Stimulated activated CD4-positive, alpha-beta T cell treated with anti-CD3 and anti-CD28 coated beads, TNF-alpha, amount 100 ng/mL, for 1 hour (primary cell): ENCODE measurements at regions not wholly inside any gene's neighbourhood (a gene's known extent, or its start where the extent isn't known, plus 50 kb on each side); places are given as distances from the start of the nearest gene placed in this dataset.

Experiments used
- DNase-seq, 3 donors: peaks; one replicate each; pipeline ENCODE4 v3.0.0-alpha.2; 2020; ENCODE audit warnings: low read depth in 3 of 3, low spot score in 1 of 3

DNA sequence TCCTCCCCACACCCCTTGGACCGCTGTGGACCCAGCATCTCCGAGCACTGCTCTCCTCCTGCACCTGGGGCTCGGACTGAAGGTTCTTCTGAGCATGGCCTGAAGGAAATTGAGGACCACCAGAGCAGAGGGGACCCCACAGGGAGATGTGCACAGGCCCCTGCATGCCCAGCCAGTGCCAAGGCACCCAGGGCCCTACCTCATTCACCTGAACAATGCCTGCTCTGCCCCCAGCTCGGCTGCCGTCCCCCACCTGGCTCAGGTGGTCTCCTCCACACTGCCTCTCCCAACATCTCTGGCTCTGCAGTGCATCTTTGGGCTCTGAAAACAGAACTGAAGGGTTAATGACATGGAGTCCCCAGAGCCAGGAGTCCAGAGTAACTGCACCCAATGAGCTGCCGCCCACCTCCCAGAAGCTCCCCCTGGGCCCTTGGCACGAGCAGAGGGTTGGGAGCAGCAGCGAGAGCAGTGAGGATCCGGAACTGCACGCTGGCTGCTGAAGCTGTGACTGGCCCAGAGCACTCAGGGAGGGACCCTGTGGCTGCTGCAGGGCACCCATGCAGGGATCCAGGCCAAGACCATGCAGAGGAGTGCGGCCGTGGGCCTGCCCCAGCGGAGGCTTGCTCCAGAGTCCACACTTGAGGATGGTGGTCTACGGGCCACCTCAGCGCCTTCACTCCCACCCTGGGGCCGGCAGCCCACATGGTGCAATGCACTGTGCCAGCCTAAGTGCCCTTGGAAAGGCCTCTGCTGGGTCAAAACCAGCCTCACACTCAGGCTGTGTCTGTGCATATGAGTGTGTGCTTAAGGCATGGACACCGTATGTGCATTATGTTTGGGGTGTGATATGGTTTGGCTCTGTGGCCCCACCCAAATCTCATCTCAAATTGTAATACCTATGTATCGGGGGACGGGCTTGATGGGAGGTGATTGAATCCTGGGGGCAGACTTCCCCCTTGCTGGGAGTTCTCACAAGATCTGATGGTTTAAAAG lies 686.1 kb downstream of the TBC1D22A start:
- DNase-seq = no peak

DNA sequence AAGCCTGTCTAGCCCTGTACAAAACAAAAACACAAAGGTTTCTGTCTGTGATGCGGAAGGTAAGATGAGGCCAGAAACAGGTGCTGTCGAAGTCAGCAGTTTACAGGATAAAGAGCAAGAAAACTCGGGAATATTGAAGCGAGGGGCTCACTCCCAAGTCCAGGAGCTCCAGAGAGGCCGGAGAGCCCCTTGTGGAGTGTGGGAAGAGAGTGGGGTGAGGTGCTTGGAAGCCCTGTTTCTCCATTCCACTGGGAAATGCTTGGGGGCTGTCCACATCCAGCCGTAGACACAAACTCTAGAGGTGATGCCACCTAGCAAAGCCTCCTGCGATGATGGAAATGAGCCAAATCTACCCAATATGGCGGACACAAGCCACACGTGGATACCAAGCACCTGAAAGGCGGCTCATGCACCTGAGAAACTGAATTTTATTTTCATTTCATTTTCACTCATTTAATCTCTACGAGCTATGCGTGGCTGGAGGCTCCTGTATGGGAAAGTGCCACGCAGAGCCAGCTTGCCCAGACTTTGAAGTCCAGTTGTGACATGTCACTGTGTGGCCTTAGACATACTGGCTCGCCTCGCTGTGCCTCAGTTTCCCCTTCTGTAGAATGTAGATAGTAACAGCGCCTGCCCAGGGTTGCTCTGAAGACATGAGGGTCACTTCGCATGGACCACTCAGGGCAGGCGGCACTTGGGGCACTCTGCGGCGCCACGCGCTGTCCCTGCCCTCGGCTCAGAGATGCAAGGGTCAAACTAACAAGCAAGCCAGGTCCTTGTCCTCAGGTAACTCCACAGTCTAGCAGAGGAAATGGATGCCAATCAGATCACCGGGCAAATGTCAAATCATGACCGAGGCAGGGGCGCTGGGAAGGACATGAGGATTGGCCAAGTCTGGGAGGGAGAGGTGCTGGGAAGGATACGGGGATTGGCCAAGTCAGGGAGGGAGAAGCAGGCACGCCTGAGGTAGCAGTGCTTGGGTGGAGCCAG lies 684.7 kb downstream of the TBC1D22A start:
- no peak for DNase-seq

- no peak for DNase-seq
Measured at GRCh38 chr22:47446331-47446730, 683.9 kb downstream of the TBC1D22A start.

DNA sequence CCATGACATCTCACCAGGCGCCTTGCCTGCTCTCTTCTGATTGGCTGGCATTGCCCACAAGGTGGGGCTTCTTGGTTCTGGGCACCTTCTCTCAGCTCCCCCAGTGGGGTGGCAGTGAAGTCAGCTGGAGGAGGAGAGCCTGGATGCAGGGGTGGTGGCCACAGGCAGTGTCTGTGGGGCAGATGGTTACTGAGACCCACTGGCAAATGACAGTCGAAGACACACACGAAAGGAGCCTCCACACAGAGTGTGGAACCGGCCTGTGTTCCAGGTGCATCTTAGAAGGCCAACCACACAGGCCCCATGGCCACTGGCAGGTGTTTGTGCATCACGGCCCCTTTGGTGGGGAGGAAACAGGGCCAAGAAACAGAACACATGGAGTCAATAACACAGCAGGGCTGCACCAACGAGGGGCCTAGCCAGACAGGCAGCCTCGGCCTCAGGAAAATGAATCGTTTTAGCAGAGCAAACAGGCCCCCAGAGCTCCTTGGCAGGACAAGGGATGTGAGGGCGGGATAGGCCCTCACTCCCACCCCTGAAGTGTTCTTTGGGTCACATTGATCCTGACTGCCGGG lies 683.4 kb downstream of the TBC1D22A start:
- no peak for DNase-seq

DNA sequence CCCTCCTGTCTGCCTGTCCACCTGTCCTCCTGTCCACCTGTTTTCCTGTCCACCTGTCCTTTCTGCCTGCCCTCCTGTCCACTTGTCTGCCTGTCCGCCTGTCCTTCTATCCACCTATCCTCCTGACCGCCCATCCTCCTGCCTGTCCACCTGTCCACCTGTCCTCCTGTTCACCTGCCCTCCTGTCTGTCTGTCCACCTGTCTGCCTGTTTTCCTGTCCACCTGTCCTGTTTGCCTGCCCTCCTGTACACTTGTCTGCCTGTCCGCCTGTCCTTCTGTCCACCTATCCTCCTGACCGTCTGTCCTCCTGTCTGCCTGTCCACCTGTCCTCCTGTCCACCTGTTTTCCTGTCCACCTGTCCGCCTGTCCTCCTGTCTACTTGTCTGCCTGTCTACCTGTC lies 682.8 kb downstream of the TBC1D22A start:
- no peak for DNase-seq

GRCh38 chr22:47444746-47445065 lies 682.3 kb downstream of the TBC1D22A start:
- DNase-seq = no peak

DNA sequence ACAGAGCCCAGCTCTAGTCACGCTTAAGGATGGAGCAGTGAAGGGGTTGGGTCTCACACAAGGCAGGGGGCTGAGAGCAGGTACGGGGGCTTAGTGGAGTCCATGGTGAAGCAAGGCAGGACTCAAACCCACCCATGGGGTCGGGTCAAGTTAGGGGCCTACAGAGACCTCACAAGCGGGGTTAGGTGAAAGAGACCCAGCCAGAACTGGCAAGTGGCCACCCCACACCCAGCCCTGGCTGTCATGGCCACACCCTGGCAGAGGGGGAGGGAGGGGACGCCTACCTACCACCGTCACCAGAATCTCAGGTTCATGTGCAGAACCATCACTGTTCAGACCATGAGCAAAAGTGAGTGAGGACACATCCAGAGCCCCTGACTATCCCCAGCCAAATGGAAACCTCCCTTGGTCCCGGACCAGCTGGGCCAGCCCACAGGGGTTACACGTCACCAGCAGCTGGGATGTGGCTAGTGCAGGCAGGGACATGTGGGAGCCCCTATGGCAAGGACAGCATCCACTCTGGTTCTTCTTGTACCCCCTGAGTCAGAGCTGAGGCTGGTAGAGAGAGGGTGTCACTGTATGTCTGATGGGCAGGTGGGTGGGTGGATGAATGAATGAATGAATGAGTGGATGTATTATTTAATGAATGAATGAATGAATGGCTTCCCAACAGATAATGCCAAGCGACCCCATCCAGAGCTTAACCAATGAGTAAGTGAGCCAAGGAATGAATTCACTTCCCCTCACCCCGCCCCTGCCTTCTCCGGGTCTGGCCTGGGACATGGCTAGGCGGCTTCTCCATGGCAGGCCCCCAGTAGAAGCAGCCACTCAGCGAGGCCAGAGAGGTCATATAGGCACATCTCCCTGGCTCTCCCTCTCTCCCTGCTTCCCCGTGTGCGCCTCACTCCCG lies 681.6 kb downstream of the TBC1D22A start:
- no peak for DNase-seq

DNA sequence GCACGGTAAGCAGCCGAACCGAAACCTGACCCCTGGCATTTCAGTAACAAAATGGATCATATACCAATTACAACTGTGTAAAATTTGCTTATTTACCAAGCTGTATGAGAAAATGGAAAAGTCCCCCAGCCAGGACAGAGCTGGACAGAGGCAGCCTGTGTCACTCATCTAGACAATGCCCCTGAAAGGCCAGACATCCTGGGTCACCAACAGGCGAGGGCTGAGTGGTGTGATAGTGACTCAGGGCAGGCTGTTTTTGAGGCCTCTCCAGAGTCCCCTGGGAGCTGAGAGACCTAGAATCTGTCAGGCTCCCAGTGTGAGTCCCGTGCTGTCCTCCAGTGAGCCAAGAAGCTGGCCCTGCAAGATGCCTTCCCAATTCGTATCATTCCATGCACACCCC lies 680.4 kb downstream of the TBC1D22A start:
- no peak for DNase-seq

GRCh38 chr22:47439643-47440265 lies 677.3 kb downstream of the TBC1D22A start:
- no peak for DNase-seq

GRCh38 chr22:47437636-47438035 lies 675.2 kb downstream of the TBC1D22A start:
- DNase-seq = no peak

GRCh38 chr22:47437110-47437509 lies 674.7 kb downstream of the TBC1D22A start:
- DNase-seq = no peak

GRCh38 chr22:47435826-47436225 lies 673.4 kb downstream of the TBC1D22A start:
- DNase-seq = no peak

GRCh38 chr22:47435204-47435487 lies 672.7 kb downstream of the TBC1D22A start:
- DNase-seq = no peak

DNA sequence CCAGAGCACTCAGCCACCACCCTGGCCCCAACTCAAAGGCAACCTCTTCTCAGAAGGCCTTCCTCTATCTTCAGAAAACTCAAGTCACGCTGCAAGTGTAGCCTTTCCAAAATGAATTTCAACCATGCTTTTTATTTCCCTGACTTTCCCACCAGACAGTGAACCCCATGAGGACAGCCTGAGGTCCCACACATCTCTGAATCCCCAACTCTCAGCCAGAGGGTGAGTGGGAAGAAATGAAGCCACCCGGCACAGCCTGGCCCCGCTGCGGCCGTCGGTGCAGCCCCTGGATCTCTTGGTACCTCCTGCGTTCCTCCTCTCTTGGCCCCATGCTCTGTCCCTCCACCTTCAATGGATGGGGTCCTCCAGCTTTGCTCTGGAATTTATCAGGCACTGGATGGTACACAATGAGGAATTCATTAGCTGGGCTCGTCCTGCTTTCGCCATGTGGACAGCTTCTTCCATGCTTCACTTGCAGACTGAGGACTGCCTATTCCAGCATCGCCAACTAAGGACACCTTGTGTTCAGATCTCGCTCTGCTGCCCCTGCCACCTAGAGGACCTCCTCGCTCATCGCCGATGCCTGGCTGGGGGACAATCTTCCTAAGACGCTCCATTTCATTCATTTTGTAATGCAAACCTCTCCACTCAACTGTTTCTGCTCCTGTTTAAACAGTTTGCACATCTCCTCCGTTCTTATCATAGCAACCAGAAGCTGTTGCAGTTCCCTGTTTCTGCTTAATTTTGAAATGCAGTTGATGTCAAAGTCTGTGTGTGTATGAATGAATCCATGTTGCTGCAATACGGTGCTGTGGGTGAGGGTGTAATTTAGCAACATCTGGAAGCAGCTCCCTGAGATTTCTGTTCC lies 672.1 kb downstream of the TBC1D22A start:
- no peak for DNase-seq

DNA sequence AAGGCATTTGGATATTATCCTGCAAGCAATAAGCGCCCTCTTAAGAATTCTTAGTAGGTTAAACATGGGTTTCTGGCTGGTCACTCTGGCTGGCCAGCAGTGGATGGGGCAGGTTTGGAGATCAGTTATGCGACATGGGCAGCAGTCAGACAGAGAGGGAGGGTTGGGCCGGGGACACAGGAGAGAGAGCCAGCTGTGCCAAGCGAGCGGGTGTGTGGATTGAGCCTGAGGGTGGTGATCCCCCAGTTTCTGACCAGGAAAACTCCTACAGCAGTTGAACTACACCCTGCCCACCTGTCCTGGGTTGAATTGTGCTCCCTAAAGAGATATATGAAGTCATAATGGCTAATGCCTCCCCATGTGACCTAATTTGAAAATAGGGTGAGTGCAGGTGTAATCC lies 671.2 kb downstream of the TBC1D22A start:
- no peak for DNase-seq

GRCh38 chr22:47432683-47433082 lies 670.2 kb downstream of the TBC1D22A start:
- DNase-seq = no peak

DNA sequence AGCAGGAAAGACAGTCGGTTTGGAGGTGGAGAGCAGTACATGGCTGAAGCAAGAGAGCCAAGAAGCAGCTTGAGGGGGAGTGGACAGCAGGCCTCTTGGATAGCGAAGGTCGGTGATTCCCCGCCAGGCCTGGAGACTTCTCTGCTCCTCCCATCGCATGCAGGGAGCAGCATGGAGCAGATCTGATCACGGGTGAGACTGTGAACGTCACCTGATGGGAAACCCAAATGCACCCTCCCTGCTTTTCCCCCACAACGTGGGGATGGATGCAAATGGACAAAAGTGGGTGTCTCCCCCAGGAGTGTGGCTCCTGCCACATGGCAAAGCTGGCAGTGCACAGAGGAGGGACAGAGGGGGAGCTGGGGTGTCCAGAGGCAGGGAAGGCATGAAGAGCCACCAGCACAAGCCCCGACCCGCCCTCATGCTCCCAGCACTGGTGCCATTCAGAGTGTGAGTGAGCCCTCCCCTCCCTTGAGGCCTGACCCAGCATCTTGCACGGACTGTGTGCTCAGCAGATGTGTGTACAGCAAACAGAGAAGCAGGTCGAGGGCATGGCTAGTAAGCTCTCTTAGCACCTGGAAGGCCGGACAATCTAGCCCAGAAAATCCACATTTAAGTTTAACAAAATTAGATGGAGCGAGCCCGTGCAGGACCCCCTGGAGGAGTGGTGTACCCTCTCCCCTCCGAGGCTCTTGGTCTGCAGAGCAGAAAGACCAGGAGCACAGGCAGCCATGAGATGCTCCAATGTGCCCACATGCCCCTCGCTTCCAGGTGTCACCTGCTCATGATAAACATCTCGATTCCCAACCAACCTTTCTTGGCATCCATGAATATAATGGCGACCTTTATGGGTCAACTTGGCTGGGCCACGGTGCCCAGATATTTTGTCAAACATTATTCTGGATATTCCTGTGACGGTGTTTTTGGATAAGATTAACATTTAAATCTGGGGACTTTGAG lies 661.7 kb downstream of the TBC1D22A start:
- no peak for DNase-seq

DNA sequence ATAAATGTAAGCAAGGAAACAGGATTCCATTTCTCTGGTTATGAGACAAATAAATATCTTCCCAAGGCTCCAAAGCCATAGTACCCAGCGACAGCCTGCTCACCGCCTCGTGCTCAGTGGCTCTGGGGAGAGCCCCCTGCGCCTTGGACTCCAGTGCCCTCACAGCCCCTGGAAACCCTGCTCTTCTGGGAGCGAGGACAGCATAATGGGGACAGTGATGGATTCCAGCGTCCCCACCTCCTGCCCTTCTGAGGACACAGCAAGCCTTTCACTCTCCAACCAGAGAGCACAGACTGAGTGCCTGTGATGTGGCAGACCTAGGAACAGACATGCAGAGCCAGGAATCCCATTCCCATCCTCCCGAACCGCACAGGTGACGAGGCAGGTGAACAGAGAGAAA lies 660.8 kb downstream of the TBC1D22A start:
- DNase-seq = no peak
